GM18519 (cell line): ENCODE measurements at regions not wholly inside any gene's neighbourhood (a gene's known extent, or its start where the extent isn't known, plus 50 kb on each side); places are given as distances from the start of the nearest gene placed in this dataset.

ENCODE experiments used
- ATAC-seq: cut with Tn5 transposase; IDR thresholded peaks from one replicate; pipeline ENCODE4 v1.9.1; 2021; ENCODE audit warnings: mild to moderate bottlenecking, moderate library complexity; ENCODE audit not compliant: unreplicated experiment, low FRiP score

DNA sequence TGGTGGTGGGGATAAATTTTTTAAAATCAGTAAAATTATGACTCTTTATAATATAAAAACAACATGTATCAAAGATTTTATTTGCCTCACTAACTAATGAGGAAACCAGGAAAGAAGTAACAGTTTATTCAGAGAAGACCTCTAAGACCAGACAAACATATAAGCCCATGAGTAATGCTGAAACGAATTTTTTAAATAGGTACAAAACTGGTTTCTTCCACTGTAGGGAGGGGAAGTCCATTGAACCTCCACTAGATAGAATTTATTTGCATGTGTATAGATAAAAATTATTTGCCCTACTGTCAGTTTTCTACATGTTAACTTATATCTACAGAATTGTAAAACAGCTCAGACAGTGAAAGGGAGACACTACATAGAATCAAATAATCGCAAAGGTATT is 86.8 kb downstream of the ZC3H11B start:
- ATAC-seq, result no peak

GRCh38 chr1:219523411-219523810 is 89.5 kb downstream of the ZC3H11B start:
- no peak for ATAC-seq

GRCh38 chr1:219521325-219521724 is 91.6 kb downstream of the ZC3H11B start:
- no peak for ATAC-seq

DNA sequence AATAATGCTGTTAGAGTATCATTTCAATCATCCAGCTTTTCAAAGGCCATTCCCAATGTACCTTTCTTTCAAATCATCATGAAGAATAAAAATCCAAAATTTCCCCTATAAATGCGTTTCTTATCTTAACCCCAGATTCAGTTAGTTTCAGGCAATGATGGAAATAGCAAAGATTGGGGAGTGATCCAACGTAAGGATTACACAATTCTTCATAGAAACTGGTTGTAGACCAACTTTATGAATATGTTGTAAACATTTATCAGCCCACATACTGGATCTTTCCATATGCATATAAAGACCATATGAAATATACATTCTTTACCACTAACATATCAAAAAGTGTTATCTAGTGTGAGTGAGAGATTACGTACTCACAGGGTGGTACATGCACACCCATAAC is 92.7 kb downstream of the ZC3H11B start:
- no peak for ATAC-seq

DNA sequence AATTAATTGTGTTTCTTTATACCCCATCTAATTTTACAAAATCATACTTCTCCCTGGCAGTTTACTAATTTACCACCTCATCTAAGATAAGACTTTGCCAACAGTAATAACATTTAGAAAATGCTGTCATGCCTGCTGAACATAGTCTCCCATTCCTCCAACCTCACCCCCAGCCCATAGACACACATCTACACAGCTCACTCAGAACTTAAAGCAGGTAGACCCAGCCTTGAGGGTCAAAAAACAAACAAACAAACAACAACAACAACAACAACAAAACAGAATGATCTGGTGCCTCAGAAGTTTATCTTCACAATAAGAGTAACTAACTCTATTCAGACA is 94.0 kb downstream of the ZC3H11B start:
- no peak for ATAC-seq

- no peak for ATAC-seq
These were observed 94.6 kb downstream of the ZC3H11B start for GRCh38 chr1:219518168-219518906.

- ATAC-seq, result no peak
These were observed 95.9 kb downstream of the ZC3H11B start for GRCh38 chr1:219517031-219517430.

- ATAC-seq, result no peak
These were observed 98.2 kb downstream of the ZC3H11B start for GRCh38 chr1:219514728-219515127.

GRCh38 chr1:219507437-219507836 is 105.5 kb downstream of the ZC3H11B start:
- ATAC-seq, result no peak

GRCh38 chr1:219506936-219507335 is 106.0 kb downstream of the ZC3H11B start:
- no peak for ATAC-seq

DNA sequence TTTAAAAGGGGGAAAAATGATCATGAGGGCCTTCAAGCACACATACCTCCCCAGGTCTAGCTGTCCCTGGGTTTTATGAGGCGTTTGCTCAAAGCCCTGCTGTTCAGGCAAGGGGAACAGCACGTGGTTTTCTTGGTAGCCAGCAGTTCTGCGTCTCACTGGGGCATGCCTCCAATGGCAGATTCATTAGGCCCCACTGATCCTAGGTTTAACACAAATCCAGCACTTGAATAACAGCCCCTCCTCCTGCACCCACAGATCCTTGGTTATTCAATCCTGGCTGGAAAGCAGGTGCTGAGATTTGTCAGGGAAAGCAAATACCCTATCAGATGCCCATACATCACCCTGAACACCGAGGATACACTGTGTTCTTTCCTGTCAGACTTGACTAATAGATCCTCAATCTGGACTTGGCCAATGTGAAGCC is 106.4 kb downstream of the ZC3H11B start:
- no peak for ATAC-seq

- no peak for ATAC-seq
These were observed 107.0 kb downstream of the ZC3H11B start for GRCh38 chr1:219505886-219506285.

DNA sequence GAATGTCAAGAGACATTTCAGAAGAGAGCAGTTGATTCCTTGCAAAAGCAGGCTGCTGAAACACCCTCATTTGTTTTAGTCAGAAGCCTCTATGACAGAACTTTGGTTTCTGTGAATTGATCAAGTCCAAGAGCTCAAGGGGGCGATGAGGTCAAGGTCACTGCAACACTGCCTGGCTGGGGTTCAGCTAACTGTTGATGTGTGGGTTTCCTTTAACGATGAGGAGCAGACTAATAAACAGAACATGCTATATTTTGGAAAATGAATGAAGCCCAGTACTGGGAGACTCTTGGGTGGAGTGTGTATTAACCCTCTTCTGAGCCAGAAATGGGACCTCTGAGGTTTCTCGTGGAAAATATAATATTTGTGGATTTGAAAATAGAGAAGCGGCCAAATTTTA is 109.3 kb downstream of the ZC3H11B start:
- no peak for ATAC-seq

DNA sequence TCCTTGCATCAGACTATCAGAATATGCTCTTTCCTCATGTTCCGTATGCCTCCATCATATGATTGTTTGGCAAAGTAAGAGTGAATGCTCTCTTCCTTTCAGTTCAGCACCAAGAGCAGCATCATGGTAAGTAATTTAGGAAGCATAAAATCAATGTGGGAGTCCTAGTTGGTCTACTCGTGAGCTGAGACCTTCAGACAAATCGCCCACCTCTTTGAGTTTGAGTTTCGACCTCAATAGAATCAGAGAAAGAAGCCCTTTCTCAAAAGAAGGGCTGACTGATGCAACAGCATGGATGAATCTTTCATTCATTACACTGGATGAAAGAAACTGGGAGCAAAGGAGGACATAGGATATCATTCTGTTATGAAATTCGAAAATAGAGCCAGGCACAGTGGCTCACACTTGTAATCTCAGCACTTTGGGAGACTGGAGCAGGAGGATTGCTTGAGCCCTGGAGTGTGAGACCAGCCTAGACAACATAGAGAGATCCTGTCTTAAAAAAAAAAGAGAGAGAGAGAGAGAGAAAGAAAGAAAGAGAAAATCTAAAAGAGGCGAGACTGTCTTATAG is 112.5 kb downstream of the ZC3H11B start:
- ATAC-seq, result no peak

- no peak for ATAC-seq
These were observed 114.2 kb downstream of the ZC3H11B start for GRCh38 chr1:219498666-219499065.

DNA sequence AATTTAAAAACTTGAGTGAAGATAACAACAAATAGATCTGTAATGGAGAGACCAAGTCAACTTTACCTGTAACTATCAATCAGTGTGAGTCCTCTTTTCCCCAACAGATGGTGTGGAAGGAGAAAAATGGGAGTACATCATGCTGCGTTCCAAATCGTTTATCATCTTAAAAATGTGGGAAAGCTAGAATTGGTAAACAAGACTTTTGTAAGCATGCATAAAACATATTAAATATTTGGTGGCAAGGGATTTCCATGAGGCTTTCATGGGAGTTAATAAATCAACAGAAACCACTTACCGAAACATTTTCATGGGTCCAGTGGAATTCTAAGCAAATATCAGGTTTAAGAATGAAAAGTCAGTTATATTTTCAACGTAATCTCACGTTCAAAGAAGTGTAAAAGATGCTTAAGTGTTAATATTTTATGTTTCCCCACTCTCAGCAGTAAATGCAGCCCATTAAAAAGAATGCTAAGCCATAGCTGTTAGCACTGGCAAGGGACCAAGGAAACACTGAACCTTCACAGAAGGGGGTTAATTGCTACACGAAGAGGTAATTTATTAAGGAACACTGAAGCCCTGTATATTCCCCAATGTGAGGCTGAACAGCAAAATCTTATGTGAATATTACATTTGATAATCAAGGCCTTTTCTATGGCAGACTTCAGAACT is 117.0 kb downstream of the ZC3H11B start:
- ATAC-seq, result no peak

GRCh38 chr1:219492717-219493116 is 120.2 kb downstream of the ZC3H11B start:
- ATAC-seq, result no peak

DNA sequence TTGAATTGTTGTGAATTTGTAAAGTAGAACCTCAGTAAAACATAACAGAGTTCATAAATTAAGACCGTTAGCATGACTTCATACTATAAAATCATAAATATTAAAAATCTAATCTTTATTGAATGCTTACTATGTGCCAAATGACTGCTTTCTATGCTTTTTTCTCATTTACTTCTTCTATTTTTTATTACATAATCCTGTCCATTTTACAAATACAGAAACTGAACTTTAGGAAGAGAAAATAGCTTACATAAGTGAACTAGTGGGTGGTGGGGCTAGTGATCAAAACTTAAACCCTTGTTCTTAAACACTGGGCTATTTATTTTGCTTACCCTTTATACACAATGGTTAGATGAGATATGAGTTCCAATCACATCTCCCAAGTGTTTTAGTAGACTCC is 122.3 kb downstream of the ZC3H11B start:
- ATAC-seq, result no peak

GRCh38 chr1:219489636-219490035 is 123.3 kb downstream of the ZC3H11B start:
- ATAC-seq, result no peak

DNA sequence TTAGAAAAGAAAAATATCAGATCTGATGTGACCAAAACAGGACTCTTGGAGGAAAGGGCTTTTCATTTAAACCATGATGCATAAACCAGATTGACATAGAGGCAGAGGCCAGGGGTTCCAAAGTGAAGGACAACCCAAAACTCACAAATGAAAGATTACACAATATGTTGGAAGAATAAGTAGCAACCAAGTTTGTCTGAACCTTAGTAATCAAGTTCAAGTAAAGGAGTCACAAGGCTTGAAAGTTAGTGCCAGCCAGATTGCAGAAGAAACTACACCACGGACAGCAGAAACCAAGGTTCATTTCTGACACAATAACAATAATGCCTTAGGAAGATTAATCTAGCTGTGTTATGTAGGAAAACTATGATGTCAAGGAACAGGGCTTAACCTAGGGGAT is 124.6 kb downstream of the ZC3H11B start:
- no peak for ATAC-seq

DNA sequence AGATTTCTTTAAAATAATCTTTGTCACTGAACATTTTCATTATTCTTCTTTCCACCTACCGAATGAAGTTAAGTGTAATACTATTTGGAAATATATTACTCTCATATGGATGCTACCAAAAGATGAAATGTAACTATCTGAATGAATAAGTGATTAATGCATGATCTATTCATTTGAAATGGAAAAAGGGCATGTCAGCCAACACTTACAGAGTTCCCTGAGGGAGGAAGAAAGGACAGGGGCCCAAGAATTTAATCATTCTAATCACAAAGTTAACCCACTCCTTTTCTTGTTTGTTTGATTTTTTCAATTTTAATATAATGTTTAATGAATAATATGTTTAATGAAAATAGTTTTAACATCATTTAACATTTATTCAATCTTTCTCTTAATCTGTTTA is 129.4 kb downstream of the ZC3H11B start:
- no peak for ATAC-seq

DNA sequence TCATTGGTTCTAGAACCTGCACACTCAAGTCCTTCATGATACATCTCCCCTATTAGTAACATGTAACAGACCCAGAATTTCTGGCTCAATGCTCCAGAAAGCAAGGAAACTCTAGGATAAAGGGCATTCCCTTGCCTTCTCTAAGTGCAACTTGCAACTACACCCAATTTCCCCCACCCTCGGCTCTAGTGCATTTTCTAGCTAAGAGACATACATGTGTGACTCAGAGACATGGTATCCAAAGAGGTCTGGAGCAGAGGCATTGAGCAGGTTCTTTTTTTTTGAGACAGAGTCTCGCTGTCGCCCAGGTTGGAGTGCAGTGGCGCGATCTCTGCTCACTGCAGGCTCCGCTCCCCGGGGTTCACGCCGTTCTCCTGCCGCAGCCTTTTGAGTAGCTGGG is 132.9 kb downstream of the ZC3H11B start:
- no peak for ATAC-seq
